Muscle of leg (tissue), 3 donors: ENCODE measurements at regions not wholly inside any gene's neighbourhood (a gene's known extent, or its start where the extent isn't known, plus 50 kb on each side); places are given as distances from the start of the nearest gene placed in this dataset.
A peak's percentile ranks its signal among the peaks of the same experiment; 100 is the strongest.

Source experiments
- DNase-seq: peaks from one replicate; pipeline ENCODE4 v3.0.0; 2013
- H3K27ac ChIP-seq: one replicate; pipeline ENCODE4 v1.5.1; 2013; ENCODE audit warnings: mild to moderate bottlenecking, low read length, control low read depth
- H3K27me3 ChIP-seq: one replicate; pipeline ENCODE4 v1.6.1; 2013; ENCODE audit warnings: low read length; ENCODE audit not compliant: control insufficient read depth, insufficient read depth
- H3K36me3 ChIP-seq: one replicate; pipeline ENCODE4 v1.6.1; 2013; ENCODE audit warnings: low read length; ENCODE audit not compliant: control insufficient read depth, insufficient read depth
- H3K4me1 ChIP-seq: one replicate; pipeline ENCODE4 v1.6.1; 2013; ENCODE audit warnings: low read length; ENCODE audit not compliant: control insufficient read depth, insufficient read depth
- H3K4me3 ChIP-seq: one replicate; pipeline ENCODE4 v1.5.1; 2013; ENCODE audit warnings: low read length, control low read depth
- H3K9me3 ChIP-seq: replicated peaks from 2 replicates; pipeline ENCODE4 v1.6.1; 2013; ENCODE audit warnings: low read depth, low read length; ENCODE audit not compliant: control insufficient read depth
- WGBS: methylation state at CpG from one replicate; pipeline ENCODE4 v1.1.5; 2013; ENCODE audit warnings: missing lambda C conversion rate; ENCODE audit not compliant: insufficient coverage; 5-methylcytosine and 5-hydroxymethylcytosine counted together

DNA sequence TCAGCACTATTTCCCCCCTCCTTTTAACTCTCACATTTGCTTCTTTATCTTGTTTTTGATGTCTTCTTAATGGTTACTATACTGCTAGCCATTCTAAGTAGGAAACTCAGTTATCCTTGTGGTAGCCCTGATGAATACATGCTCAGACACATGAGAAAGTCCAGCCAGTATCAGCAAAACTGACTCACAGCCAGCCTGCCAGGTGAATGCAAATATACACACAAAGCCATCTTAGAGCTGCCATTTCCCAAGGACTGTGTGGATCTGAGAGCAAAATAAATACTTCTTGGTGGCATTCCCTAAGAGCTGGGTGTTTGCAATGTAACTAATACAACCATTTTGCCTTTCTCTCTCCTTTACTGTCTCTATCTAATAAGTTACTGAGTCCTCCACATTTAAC is 455.2 kb downstream of the CCER1 start:
- Histone ChIP-seq H3K4me3 (no peak overlapping the region), H3K4me1 (no peaks in the 10 kb centered on the region), H3K27ac (no peak overlapping the region), H3K9me3 (no peaks in the 10 kb centered on the region), H3K36me3 (no peaks in the 10 kb centered on the region), H3K27me3 (no peaks in the 10 kb centered on the region)
- DNase-seq, result no peak

DNA sequence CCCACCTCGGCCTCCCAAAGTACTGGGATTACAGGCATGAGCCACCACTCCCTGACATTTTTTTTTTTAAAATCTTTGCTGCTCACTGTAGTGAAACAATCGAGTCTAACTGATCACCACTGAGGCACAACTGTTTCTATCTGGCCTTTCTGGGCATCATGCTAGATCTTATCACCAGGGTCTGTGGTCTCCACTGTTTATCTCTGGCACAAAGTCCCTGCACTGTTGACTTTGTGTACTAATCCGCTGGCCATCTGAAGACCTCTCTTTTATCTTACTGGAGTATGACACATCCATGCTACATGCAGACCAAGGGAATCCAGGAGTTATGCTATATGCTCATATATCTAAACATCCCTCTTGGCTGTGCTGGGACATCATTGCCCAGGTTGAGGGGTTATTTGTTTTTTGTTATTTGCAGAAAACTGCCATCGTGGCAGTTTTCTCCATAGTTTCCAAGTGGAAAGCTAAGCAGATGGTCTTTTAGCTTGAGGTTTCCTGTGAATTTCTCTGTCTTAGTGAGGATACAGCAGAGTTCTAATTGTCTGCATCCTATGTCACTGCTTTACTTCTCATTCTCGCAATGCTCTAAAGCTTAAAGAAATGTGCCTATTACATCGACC is 456.9 kb downstream of the CCER1 start:
- DNase-seq, result no peak
- H3K9me3 ChIP-seq, result no peaks in the 10 kb centered on the region
- no peak overlapping the region for H3K27ac ChIP-seq
- H3K36me3 ChIP-seq, result no peaks in the 10 kb centered on the region
- WGBS, result 95% methylated on average over 2 of the region's 6 CpGs
- no peak overlapping the region for H3K4me3 ChIP-seq
- no peaks in the 10 kb centered on the region for H3K4me1 ChIP-seq
- no peaks in the 10 kb centered on the region for H3K27me3 ChIP-seq

DNA sequence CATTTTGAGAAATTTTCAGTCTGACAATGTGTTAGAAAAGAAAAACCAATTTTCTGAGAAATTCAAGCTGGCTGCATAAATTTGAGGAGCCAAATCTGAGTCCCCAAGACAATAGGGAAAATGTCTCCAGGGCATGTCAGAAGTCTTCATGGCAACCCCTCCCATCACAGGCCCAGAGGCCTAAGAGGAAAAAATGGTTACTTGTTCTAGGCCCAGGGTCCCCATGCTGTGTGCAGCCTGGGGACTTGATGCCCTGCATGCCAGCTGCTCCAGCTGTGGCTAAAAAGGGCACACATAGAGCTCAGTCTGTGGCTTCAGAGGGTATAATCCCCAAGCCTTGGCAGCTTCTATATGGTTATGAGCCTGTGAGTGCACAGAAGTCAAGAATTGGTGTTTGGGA is 464.6 kb downstream of the CCER1 start:
- Histone ChIP-seq H3K36me3 (no peaks in the 10 kb centered on the region), H3K27me3 (no peaks in the 10 kb centered on the region), H3K9me3 (peaks cover 9% of the 10 kb centered on the region), H3K4me3 (no peak overlapping the region), H3K27ac (no peak overlapping the region), H3K4me1 (no peaks in the 10 kb centered on the region)
- no peak for DNase-seq

DNA sequence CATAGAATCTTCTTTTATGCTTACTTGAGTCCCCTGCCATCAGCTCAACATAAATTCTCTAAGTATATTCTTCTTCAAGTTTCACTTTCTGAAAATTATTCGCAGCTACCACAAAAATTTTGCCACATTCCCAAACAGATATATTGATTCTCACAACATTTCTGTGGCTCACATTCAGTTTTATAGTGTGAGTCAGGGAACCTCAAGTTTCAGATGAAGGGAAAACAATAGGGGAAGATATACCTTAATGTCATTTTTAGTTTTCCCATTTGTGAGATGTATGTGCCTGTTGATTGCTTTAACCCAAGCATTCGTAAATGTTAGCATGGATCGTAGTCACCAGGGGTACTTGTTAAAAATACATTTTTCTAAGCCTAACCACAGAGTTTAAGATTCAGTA is 465.8 kb downstream of the CCER1 start:
- no peak overlapping the region for H3K4me3 ChIP-seq
- H3K36me3 ChIP-seq, result no peaks in the 10 kb centered on the region
- no peaks in the 10 kb centered on the region for H3K27me3 ChIP-seq
- peaks cover 9% of the 10 kb centered on the region for H3K9me3 ChIP-seq
- peaks cover under 1% of the 10 kb centered on the region for H3K4me1 ChIP-seq
- no CpG with 5 or more reads among the region's 3 CpGs for WGBS
- H3K27ac ChIP-seq, result no peak overlapping the region
- DNase-seq, result no peak

DNA sequence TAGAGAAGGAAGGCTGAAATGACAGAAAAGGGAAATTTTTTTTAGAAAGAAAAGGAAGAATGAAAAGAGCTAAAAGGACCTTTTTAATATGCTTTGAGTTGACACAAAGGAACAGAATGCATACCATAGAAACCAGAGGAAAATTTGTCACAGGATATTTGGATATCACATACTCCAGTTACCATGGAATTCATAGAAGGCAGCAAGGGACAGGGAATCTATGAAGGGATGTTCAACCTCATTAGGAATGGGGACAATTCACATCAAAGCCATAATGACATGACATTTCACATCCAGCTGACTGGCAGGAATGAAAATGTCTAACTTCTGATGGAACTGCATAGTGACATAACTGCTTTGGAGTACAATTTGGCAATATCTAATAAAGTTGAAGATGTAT is 469.4 kb downstream of the CCER1 start:
- Histone ChIP-seq H3K36me3 (no peaks in the 10 kb centered on the region), H3K4me3 (no peak overlapping the region), H3K4me1 (peaks cover 2% of the 10 kb centered on the region), H3K27ac (no peak overlapping the region), H3K9me3 (peaks cover 4% of the 10 kb centered on the region), H3K27me3 (no peaks in the 10 kb centered on the region)
- no peak for DNase-seq

DNA sequence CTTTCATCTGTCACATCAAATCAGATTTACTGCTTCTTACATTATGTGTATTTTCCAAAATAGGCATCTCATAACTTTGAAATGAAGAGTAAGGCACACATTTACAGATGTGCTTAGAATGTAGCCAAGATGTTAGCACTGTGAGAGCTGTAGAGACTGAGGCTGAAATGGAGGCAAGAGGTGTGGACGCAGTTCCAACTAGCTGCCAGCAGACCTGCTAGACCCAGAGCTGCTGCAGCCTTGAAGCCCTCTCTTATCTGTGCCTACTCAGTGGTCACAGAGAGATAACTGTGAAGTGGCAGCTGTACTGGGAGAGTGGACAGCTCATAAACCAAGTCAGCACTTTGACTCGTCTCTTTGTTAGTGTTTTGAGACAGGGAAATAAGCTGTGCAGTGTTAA is 470.9 kb downstream of the CCER1 start:
- H3K27me3 ChIP-seq, result no peaks in the 10 kb centered on the region
- H3K4me3 ChIP-seq, result no peak overlapping the region
- peaks cover 2% of the 10 kb centered on the region for H3K4me1 ChIP-seq
- 54% methylated on average over 1 of the region's 2 CpGs for WGBS
- no peaks in the 10 kb centered on the region for H3K36me3 ChIP-seq
- DNase-seq, result peak; percentile 62
- no peaks in the 10 kb centered on the region for H3K9me3 ChIP-seq
- H3K27ac ChIP-seq, result no peak overlapping the region

DNA sequence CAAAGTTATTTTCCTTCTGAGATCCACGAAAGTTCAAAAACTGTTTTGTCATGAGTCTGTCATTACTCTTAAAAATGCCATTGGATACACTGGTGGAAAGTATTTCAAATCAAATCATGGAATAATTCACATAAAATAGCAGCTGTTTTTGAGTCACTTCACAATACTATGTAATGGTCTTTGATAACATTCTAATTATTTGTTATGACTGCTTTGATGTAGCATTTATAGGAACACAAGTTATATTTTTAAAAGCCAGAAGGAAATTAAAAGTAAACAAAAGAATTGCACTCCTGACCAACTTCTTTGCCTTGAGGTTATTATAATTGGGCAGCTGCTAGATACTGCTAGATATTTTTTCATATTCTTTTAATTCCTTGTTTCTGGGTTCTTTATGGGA is 473.2 kb downstream of the CCER1 start:
- DNase-seq, result no peak
- no peaks in the 10 kb centered on the region for H3K9me3 ChIP-seq
- H3K4me1 ChIP-seq, result peaks cover 2% of the 10 kb centered on the region
- WGBS, result no CpG with 5 or more reads among the region's 1 CpG
- no peaks in the 10 kb centered on the region for H3K27me3 ChIP-seq
- H3K27ac ChIP-seq, result no peak overlapping the region
- no peaks in the 10 kb centered on the region for H3K36me3 ChIP-seq
- H3K4me3 ChIP-seq, result no peak overlapping the region

DNA sequence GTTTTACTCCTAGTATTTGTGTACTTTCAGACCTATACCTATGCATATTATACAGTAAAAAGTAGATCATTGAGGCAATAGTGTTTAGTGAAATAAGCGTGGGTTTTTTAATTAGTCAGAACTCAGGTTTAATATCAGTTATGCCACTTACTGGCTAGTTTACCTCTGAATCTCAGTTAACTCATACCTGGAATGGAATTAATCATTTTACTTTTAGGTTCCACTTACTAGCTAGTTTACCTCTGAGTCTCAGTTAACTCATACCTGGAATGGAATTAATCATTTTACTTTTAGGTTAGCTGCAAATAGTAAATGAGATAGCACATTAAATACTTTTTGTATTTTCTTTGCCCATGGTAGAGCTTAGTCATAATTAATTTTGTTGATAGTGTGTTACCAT is 475.7 kb downstream of the CCER1 start:
- DNase-seq, result no peak
- Histone ChIP-seq H3K36me3 (no peaks in the 10 kb centered on the region), H3K4me3 (no peak overlapping the region), H3K9me3 (no peaks in the 10 kb centered on the region), H3K27ac (no peak overlapping the region), H3K27me3 (no peaks in the 10 kb centered on the region), H3K4me1 (peaks cover 2% of the 10 kb centered on the region)
- no CpG with 5 or more reads among the region's 1 CpG for WGBS

DNA sequence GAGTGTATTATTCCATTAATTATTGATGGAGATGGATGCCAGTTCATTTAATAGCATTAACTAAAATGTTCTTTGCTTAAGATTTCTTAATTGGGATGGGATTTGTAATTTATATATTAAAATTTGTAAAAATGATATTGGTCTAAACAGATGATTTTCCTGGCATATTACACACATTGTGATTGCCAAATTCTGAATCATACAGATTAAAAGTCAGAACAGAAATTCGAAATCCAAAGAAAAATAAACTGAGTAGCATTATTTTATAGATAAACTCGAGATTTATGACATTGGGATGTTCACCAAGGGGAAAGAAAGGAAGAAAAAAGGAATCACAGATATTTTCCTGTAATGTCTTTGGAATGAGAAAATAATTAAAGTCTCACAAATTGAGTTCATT is 481.1 kb downstream of the CCER1 start:
- peaks cover 6% of the 10 kb centered on the region for H3K9me3 ChIP-seq
- H3K27ac ChIP-seq, result no peak overlapping the region
- H3K36me3 ChIP-seq, result no peaks in the 10 kb centered on the region
- H3K4me3 ChIP-seq, result no peak overlapping the region
- H3K27me3 ChIP-seq, result no peaks in the 10 kb centered on the region
- no peaks in the 10 kb centered on the region for H3K4me1 ChIP-seq
- 67% methylated on average over 1 of the region's 2 CpGs for WGBS
- DNase-seq, result peak; percentile 60

DNA sequence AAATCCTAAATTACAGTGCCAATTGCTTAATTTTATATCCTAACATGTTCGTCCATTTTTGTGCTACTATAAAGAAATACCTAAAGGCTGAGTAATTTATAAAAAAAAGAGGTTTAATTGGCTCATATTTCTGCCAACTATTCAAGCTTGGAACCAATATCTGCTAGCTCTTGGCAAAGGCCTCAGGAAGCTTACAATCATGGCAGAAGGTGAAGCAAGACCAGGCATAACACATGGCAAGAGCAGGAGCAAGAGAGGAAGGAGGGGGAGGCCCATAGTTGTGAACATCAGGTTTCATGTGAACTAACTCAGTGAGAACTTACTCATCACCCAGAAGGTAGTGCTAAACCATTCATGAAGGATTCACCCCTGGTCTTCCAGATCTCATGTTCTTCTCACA is 494.3 kb downstream of the CCER1 start:
- Histone ChIP-seq H3K36me3 (no peaks in the 10 kb centered on the region), H3K4me3 (no peak overlapping the region), H3K27ac (no peak overlapping the region), H3K4me1 (no peaks in the 10 kb centered on the region), H3K27me3 (no peaks in the 10 kb centered on the region), H3K9me3 (no peaks in the 10 kb centered on the region)
- no peak for DNase-seq
- WGBS, result no CpG with 5 or more reads among the region's 1 CpG

DNA sequence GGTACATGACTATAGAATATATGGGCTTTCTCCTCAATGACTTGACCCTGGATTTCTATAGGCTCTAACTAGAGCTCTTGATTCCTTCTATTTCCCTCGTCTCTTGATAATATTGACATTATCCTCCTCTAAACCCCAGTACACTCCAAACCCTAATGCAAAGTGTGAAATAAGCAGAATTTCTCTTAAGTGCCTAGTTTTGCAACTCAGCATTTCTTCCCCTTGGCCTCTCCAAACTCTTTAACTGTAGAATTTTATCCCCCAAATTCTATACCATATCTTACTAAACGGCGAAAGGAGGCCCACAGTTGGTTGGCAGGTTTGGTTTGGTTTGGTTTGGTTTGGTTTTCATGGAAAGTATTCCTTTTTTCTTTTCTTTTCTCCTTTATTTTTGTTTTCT is 498.7 kb downstream of the CCER1 start:
- Histone ChIP-seq H3K4me1 (no peaks in the 10 kb centered on the region), H3K9me3 (no peaks in the 10 kb centered on the region), H3K27ac (no peak overlapping the region), H3K27me3 (no peaks in the 10 kb centered on the region), H3K4me3 (no peak overlapping the region), H3K36me3 (no peaks in the 10 kb centered on the region)
- no peak for DNase-seq
- WGBS, result no CpG with 5 or more reads among the region's 3 CpGs
